GM19395 (cell line): ENCODE measurements at regions not wholly inside any gene's neighbourhood (a gene's known extent, or its start where the extent isn't known, plus 50 kb on each side); places are given as distances from the start of the nearest gene placed in this dataset.

Source experiments
- ATAC-seq: cut with Tn5 transposase; IDR thresholded peaks from one replicate; pipeline ENCODE4 v1.9.1; 2021; ENCODE audit warnings: mild to moderate bottlenecking, moderate library complexity; ENCODE audit not compliant: unreplicated experiment

GRCh38 chr14:87073880-87074570 is 919.0 kb downstream of the GALC start:
- no peak for ATAC-seq

GRCh38 chr14:87067591-87067990 is 925.4 kb downstream of the GALC start:
- no peak for ATAC-seq

- no peak for ATAC-seq
Measured at GRCh38 chr14:87067061-87067460, 925.9 kb downstream of the GALC start.

- no peak for ATAC-seq
Measured at GRCh38 chr14:87066221-87066817, 926.7 kb downstream of the GALC start.

- no peak for ATAC-seq
Measured at GRCh38 chr14:87065366-87065765, 927.6 kb downstream of the GALC start.

GRCh38 chr14:87063181-87063580 is 929.8 kb downstream of the GALC start:
- ATAC-seq = no peak

- ATAC-seq = no peak
Measured at GRCh38 chr14:87060405-87060804, 932.6 kb downstream of the GALC start.

GRCh38 chr14:87059060-87059839 is 933.7 kb downstream of the GALC start:
- no peak for ATAC-seq

GRCh38 chr14:87055007-87055406 is 938.0 kb downstream of the GALC start:
- no peak for ATAC-seq

GRCh38 chr14:87052646-87053225 is 940.2 kb downstream of the GALC start:
- no peak for ATAC-seq

GRCh38 chr14:87050421-87050820 is 942.6 kb downstream of the GALC start:
- ATAC-seq = no peak

GRCh38 chr14:87049950-87050349 is 943.0 kb downstream of the GALC start:
- ATAC-seq = no peak

GRCh38 chr14:87046960-87047359 is 946.0 kb downstream of the GALC start:
- ATAC-seq = no peak

GRCh38 chr14:87045956-87046355 is 947.0 kb downstream of the GALC start:
- ATAC-seq = no peak

GRCh38 chr14:87045246-87045645 is 947.7 kb downstream of the GALC start:
- ATAC-seq = no peak

GRCh38 chr14:87044807-87045206 is 948.2 kb downstream of the GALC start:
- ATAC-seq = no peak

GRCh38 chr14:87043667-87044200 is 949.2 kb downstream of the GALC start:
- no peak for ATAC-seq

- ATAC-seq = no peak
Measured at GRCh38 chr14:87042354-87042753, 950.6 kb downstream of the GALC start.

- ATAC-seq = no peak
Measured at GRCh38 chr14:87041290-87042020, 951.5 kb downstream of the GALC start.

- ATAC-seq = no peak
Measured at GRCh38 chr14:87034680-87035079, 958.3 kb downstream of the GALC start.

GRCh38 chr14:87030197-87030596 is 962.8 kb downstream of the GALC start:
- ATAC-seq = no peak
